Cardiac muscle cell (in vitro differentiated cells and primary cell): ENCODE measurements at regions not wholly inside any gene's neighbourhood (a gene's known extent, or its start where the extent isn't known, plus 50 kb on each side); places are given as distances from the start of the nearest gene placed in this dataset.

ENCODE experiments used
- DNase-seq, 2 donors: peaks; one replicate each; pipeline versions ENCODE4 v3.0.0 to v3.0.0-alpha.2; 2010 to 2017; ENCODE audit warnings: low read depth in 1 of 2, low spot score in 1 of 2
- H3K27ac ChIP-seq: fragments of 200-600 bp; sonication (generic); 2 replicates; pipeline ENCODE4 v1.5.1; 2016
- H3K27me3 ChIP-seq: fragments of 200-600 bp; sonication (generic); 2 replicates; pipeline ENCODE4 v1.6.0; 2016; ENCODE audit warnings: control low read depth
- H3K36me3 ChIP-seq: fragments of 200-600 bp; sonication (generic); 2 replicates; pipeline ENCODE4 v1.5.1; 2016; ENCODE audit warnings: control low read depth
- H3K4me1 ChIP-seq: fragments of 200-600 bp; sonication (generic); 2 replicates; pipeline ENCODE4 v1.8.1; 2017; ENCODE audit warnings: low read depth, mild to moderate bottlenecking, mixed run types
- H3K4me3 ChIP-seq: fragments of 200-600 bp; sonication (generic); 2 replicates; pipeline ENCODE4 v1.5.1; 2016; ENCODE audit warnings: mild to moderate bottlenecking
- H3K9me3 ChIP-seq: fragments of 200-600 bp; sonication (generic); 2 replicates; pipeline ENCODE4 v1.5.1; 2017; ENCODE audit warnings: low read depth, mild to moderate bottlenecking, control low read depth
- TF ChIP-seq, protein P1 (sequence below): IDR thresholded peaks from 2 replicates; pipeline ENCODE4 v1.5.1; 2012; ENCODE audit warnings: low read depth, mild to moderate bottlenecking, low read length

DNA sequence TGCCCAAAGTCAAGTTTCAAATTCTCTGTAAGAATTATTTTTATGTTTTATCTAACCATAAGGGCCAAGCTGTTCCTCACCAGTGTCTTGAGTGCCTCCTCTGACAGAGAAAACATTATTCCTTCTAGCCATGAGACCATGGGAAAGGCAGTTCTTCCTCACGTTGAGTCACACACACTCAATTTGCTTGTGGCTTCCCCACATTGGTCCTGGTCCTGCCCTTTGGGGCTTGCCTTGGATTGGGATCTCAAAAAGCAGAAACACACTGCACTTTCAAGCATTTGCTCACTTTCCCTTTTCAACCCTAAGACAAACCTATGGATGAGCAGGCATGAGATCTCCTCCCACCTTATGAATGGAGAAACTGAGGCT lies 248.3 kb upstream of the IGFBP3 start:
- Histone ChIP-seq H3K27ac (no peak overlapping the region), H3K9me3 (no peaks in the 10 kb centered on the region), H3K4me1 (no peaks in the 10 kb centered on the region), H3K4me3 (no peak overlapping the region), H3K36me3 (no peaks in the 10 kb centered on the region), H3K27me3 (no peaks in the 10 kb centered on the region)
- TF ChIP-seq, protein P1, sequence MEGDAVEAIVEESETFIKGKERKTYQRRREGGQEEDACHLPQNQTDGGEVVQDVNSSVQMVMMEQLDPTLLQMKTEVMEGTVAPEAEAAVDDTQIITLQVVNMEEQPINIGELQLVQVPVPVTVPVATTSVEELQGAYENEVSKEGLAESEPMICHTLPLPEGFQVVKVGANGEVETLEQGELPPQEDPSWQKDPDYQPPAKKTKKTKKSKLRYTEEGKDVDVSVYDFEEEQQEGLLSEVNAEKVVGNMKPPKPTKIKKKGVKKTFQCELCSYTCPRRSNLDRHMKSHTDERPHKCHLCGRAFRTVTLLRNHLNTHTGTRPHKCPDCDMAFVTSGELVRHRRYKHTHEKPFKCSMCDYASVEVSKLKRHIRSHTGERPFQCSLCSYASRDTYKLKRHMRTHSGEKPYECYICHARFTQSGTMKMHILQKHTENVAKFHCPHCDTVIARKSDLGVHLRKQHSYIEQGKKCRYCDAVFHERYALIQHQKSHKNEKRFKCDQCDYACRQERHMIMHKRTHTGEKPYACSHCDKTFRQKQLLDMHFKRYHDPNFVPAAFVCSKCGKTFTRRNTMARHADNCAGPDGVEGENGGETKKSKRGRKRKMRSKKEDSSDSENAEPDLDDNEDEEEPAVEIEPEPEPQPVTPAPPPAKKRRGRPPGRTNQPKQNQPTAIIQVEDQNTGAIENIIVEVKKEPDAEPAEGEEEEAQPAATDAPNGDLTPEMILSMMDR, result no peak
- no peak for DNase-seq

DNA sequence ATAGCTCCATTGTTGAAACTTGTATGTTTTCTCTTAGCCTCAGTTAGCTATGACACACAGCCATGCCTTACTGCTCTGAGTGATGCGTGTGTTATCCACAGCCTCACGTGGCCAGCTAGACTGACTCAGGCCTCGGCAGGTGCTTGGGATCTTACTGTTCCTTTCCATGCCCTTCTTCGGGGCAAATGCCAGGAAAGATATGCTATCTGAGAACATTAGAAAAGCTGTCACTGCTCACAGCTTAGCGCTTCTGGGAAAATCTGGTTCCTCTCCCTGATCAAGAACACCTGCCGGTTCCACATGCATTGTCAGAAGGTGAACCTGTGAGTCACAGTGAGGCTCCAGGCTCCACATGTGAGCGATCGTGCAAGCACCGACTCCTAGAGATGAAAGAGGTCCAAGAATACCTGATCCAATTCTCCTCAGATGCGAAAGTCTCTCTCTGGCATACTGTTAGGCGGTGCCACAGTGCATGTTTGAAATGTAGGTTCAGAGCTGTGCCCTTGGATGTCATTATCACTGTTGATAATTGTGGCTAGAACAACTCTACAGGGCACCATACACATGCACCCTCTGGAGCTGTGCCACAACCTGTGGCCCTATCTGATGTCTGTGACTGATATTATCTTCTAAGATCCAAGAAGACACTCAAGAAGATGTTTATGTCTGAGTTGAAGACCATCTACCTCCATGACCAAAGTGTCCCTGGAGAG lies 247.8 kb upstream of the IGFBP3 start:
- Histone ChIP-seq H3K27ac (no peak overlapping the region), H3K36me3 (no peaks in the 10 kb centered on the region), H3K27me3 (no peaks in the 10 kb centered on the region), H3K9me3 (no peaks in the 10 kb centered on the region), H3K4me1 (no peaks in the 10 kb centered on the region), H3K4me3 (no peak overlapping the region)
- TF ChIP-seq, protein P1, result no peak
- no peak for DNase-seq

DNA sequence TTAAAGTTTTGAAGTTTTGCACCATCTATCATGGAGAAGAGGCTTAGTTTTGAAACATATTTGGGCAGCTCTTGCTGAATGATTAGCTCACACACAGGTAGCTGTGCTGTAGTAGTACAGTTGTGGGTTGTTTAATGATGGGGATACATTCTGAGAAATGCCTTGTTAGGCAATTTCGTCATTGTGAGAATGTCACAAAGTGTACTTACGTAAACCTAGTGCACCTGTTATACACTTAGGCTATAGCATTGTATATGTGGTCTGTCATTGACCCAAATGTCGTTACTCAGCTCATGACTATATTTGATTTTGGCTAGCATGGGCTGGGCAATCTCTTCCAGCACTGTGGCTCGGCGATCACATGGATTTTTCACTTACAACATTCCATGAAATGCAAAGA lies 247.2 kb upstream of the IGFBP3 start:
- Histone ChIP-seq H3K4me3 (no peak overlapping the region), H3K9me3 (no peaks in the 10 kb centered on the region), H3K4me1 (no peaks in the 10 kb centered on the region), H3K36me3 (no peaks in the 10 kb centered on the region), H3K27me3 (no peaks in the 10 kb centered on the region), H3K27ac (no peak overlapping the region)
- TF ChIP-seq, protein P1, result no peak
- no peak for DNase-seq

DNA sequence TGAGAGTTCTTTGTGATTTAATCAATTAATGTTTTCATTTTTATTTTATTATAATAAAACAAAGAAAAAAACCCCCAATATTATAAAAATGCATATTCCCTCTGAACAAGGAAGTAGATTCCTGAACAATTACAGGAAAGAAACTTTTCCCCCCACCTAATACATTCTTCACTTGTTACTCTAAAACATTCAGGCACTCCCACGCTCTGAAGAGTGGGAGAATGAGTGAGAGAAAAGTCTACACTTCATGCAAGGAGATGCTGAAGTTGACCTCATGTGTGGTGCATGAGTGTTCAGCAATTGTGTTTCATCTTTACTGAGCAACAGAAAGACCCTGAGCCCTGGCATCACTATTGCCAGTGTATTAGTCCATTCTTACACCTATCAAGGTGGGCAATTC lies 244.2 kb upstream of the IGFBP3 start:
- peak in 1 of 2 donors; percentile 57 for DNase-seq
- Histone ChIP-seq H3K9me3 (no peaks in the 10 kb centered on the region), H3K36me3 (no peaks in the 10 kb centered on the region), H3K27ac (no peak overlapping the region), H3K4me3 (no peak overlapping the region), H3K4me1 (no peaks in the 10 kb centered on the region), H3K27me3 (no peaks in the 10 kb centered on the region)
- TF ChIP-seq, protein P1, result no peak

DNA sequence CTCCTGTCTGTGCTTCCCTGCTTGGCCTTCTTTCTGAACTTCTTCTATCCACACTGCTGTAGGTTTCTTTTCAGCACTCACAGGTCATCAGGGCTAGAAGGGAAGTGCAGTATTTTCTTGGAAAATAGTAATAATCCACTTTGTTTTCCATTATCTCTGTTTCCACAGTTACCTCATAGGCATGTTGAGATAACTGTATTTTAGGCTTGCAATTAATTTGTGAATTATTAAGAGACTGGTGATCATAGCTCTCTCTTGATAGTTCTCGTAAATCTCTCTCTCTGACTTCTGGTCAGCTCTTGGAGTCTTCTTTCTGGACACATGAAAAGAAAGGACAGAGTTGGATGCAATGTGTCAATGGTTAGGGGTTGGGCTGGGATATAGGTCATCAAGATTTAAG lies 243.6 kb upstream of the IGFBP3 start:
- Histone ChIP-seq H3K36me3 (no peaks in the 10 kb centered on the region), H3K4me3 (no peak overlapping the region), H3K9me3 (no peaks in the 10 kb centered on the region), H3K4me1 (no peaks in the 10 kb centered on the region), H3K27me3 (no peaks in the 10 kb centered on the region), H3K27ac (no peak overlapping the region)
- no peak for DNase-seq
- TF ChIP-seq, protein P1, result no peak
